ENCODE measurements at regions not wholly inside any gene's neighbourhood (a gene's known extent, or its start where the extent isn't known, plus 50 kb on each side); places are given as distances from the start of the nearest gene placed in this dataset.

DNA sequence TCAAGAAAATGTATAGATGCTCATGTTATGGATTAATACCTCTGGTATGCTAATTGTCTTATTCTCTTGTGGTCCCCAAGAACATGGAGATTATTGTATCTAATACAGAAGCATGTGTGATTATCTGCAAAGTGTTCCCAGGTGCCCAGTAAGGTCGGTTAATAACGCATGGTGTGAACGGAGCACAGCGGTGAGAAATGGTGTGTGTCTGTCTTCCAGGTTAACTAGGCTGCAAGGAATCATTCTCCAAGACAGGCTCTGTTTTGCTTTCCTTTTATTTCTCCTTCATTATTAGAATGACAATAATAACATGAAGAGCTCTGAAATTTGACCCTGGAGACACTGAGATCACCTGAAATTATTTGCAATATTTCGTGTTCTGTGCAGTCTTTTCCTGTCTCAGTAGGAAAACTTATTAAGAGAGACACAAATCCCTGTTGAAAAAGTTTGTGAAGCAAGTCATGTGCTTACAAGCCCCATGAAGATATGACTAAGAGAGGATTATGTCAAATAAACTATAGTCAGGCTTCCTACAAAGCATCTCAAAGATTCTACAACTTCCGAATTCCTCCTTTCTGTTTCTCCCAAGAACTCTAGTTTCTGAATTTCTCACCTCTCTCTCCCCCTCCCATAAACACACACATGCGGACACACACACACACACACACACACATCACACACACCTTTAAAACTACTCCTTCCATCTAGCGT lies 230.9 kb downstream of the HS3ST1 start:
- TF ChIP-seq, protein P1, sequence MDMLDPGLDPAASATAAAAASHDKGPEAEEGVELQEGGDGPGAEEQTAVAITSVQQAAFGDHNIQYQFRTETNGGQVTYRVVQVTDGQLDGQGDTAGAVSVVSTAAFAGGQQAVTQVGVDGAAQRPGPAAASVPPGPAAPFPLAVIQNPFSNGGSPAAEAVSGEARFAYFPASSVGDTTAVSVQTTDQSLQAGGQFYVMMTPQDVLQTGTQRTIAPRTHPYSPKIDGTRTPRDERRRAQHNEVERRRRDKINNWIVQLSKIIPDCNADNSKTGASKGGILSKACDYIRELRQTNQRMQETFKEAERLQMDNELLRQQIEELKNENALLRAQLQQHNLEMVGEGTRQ (IDR thresholded peaks at IDR 0.05; ENCODE audit: low read depth, low read length) = no peak
- TF ChIP-seq RAD21 (IDR thresholded peaks at IDR 0.05; ENCODE audit: low read length) (no peak), MXI1 (IDR thresholded peaks at IDR 0.05; ENCODE audit: borderline replicate concordance, low read depth, low read length) (no peak), MAZ (IDR thresholded peaks at IDR 0.05; ENCODE audit: borderline replicate concordance, low read depth, low read length) (no peak), POLR2A (IDR thresholded peaks at IDR 0.05; ENCODE audit: low read depth, low read length) (no peak), SMC3 (IDR thresholded peaks at IDR 0.05; ENCODE audit: low read depth, low read length) (no peak), RCOR1 (IDR thresholded peaks at IDR 0.05; ENCODE audit: insufficient replicate concordance, low read length) (no peak), MAFK (IDR thresholded peaks at IDR 0.05; ENCODE audit: low read depth, low read length) (no peak), RFX5 (IDR thresholded peaks at IDR 0.05; ENCODE audit: low read depth, low read length) (no peak)
- TF ChIP-seq, protein P2, sequence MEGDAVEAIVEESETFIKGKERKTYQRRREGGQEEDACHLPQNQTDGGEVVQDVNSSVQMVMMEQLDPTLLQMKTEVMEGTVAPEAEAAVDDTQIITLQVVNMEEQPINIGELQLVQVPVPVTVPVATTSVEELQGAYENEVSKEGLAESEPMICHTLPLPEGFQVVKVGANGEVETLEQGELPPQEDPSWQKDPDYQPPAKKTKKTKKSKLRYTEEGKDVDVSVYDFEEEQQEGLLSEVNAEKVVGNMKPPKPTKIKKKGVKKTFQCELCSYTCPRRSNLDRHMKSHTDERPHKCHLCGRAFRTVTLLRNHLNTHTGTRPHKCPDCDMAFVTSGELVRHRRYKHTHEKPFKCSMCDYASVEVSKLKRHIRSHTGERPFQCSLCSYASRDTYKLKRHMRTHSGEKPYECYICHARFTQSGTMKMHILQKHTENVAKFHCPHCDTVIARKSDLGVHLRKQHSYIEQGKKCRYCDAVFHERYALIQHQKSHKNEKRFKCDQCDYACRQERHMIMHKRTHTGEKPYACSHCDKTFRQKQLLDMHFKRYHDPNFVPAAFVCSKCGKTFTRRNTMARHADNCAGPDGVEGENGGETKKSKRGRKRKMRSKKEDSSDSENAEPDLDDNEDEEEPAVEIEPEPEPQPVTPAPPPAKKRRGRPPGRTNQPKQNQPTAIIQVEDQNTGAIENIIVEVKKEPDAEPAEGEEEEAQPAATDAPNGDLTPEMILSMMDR (conservative IDR thresholded peaks at IDR 0.05; ENCODE audit: low read depth, low read length) = no peak
- TF ChIP-seq, protein P3, sequence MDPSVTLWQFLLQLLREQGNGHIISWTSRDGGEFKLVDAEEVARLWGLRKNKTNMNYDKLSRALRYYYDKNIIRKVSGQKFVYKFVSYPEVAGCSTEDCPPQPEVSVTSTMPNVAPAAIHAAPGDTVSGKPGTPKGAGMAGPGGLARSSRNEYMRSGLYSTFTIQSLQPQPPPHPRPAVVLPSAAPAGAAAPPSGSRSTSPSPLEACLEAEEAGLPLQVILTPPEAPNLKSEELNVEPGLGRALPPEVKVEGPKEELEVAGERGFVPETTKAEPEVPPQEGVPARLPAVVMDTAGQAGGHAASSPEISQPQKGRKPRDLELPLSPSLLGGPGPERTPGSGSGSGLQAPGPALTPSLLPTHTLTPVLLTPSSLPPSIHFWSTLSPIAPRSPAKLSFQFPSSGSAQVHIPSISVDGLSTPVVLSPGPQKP (IDR thresholded peaks at IDR 0.05; ENCODE audit: borderline replicate concordance, low read depth, low read length) = no peak

Measured in IMR-90 (cell line).